Globus pallidus (tissue), 1 donor: ENCODE measurements at regions not wholly inside any gene's neighbourhood (a gene's known extent, or its start where the extent isn't known, plus 50 kb on each side); places are given as distances from the start of the nearest gene placed in this dataset.
"Not testable (repeated sequence)": the region's sequence is repeated elsewhere in the genome, so short reads cannot be mapped to it uniquely, and the experiment has no call there.

Experiments used
- DNase-seq: peaks from one replicate; pipeline ENCODE4 v3.0.0-alpha.2; 2015; ENCODE audit warnings: low spot score

DNA sequence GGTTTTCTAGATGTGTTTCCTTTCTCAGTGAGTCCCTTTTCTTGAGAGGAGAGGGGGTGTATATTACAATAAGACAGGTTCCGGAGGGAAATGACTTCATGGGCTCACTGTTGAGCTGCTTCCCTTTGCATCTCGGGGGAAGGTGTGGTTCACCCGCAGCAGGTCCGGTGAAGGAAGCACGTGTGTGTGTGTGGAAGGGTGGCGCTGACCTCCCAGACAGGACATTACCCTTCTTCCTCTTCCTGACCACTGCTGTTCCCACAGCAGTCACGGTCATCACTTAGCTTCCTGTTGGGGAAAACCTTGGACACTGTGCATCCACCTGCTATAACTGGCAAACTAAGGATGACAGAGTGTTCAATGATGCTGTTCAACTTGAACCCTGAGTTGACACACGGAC, 83.6 kb downstream of the PLEKHG1 start:
- no peak for DNase-seq

DNA sequence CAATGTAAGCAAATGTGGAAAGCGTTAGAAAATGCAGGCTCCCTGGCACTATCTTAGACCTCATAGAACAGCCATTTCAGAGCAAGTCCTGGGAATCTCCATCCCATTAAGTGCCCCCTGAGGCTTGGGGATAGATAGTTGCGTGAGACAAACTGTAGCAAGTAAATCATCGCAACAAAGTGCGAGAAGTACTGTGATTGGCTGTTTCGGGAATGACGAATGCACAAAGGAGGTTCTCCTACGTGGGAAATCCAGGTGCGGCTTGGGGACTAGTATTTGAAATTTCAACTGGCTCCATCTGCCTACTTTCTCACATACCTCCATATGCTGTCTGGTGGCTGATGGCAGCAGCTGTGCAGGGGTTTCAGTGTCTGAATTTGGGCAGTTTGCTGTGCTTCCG, 84.5 kb downstream of the PLEKHG1 start:
- DNase-seq = no peak

DNA sequence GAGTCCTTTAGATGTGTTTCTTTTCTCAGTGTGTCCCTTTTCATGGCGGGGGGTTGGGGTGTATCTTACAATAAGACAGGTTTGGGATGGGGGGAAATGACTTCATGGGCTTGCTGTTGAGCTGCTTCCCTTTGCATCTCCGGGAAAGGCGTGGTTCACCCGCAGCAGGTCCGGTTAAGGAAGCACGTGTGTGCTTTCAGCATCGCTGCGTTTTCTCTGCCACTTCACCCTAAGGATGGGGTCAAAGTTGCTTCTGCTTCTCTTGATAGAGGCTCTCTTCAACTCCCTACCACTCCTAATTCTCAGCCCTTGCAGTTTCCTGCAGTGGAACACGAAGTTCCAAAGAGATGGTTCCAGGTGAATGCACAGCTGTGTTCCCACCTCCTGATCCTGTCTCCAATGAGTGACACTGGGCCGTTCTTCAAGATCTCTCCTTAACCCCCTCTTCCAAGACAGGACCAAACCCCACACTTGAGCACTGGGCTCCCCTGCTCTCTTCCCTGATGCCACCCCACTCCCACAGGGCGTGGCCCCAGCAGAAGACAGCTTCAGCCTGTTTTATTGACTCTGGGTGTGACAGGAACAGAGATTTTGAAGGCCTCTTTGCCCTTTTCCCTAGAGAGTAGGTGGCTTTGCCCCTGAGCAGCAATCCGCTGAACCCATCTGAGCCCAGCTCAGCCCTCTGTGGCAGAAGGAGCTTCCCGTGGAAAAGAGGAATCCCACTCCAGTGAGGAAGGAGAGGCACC, 85.2 kb downstream of the PLEKHG1 start:
- DNase-seq = no peak

DNA sequence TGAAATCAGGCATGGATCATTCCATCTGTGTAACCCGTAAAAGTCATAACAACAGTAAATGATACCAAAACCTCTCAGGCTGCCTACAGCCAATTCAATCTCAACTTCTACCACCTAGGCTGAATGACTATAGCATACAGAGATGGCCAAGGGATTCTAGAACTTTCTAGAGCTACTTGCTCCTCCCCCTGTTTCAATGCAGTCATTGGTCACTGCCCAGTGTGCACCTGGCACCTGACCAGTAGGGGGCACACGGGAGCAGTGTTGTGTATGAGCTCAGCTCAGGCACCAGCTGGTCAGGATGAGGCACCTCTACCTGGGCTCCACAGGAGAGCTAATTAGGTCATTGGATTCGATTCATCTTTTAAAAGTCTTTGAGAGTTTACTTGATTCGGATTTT, 86.2 kb downstream of the PLEKHG1 start:
- DNase-seq = no peak

DNA sequence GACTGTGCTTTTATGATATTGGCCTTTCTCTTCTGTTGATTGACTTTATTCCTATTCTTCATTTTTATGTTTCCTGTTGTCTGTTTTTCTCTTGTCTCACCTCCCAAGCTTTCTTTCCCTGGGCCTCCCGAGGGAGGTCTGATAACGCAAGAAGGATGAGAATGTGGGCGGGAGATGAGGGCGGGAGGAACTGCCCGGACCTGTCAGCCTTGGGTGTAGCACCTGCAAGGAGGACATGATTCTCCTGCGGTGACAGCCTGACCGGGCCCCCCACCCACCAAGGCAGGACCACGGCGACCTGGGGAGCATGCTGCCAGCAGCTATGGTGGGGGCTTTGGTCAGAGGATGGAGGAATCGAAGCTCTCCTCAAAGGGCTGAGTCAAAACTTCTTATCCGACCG, 86.9 kb downstream of the PLEKHG1 start:
- DNase-seq = no peak

DNA sequence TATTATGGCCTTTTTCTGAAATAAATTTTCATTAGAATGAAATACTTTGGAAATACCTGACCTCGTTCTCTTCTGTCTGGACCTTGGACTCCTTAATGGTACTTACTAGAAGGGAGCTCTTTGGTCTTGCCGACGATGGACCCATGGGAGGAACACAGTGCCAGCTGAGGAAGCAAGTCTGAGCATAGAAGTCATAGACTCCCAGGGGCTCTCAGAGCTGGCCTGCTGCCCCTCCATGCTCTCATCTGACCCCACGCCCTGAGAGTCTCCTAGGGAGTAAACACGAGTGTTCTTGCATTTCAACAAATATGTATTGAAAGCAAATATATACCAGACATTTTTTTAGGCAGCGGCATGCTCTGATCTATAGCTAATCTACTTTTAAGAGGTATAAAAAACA, 87.8 kb downstream of the PLEKHG1 start:
- no peak for DNase-seq

DNA sequence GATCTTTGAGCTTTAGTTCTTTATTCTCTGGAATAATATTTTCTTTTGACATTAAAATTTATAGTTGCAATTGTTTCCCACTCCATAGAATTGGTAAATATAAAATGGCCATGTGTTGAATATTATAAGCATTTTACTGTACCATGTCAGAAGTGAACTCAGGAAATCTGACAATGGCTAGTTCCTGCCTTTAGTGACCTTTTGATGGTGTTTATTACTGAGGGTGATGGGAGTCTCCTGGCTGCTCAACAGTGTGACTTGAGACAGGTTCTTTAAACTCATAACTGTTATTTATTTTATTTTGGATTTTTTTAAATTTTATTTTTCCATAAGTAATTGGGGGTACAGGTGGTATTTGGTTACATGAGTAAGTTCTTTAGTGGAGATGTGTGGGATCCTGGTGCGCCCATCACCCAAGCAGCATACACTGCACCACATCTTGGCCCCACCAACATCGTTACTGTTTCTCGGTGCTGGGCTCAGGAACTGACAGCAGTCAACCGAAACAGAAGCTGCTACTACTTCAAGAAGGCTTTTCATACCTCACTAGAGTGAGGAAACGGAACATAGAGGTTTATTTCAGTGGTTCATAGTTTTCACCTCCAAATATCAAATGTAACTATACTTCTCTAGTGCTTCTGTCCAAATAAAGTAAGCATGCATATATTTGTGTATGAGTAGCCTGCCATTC, 90.4 kb downstream of the PLEKHG1 start:
- no peak for DNase-seq

DNA sequence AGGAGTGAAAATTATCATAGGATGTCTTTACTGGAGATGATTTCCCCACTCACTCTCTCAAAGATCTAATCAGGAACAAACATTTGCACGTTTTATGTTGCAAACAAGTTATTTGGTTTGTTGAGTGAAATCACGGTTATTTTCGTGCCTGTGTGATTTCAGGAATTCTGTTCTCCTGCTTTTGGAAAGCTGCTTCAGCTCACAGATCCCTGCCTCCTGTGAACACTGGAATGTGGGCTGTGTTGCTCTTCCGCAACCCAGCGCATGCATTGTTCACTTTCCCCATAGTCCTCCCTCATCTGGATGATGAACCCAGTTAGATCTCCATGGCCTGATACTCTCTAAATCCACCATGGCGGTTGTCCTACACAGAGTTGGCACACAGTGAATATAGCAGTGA, 91.0 kb downstream of the PLEKHG1 start:
- no peak for DNase-seq

DNA sequence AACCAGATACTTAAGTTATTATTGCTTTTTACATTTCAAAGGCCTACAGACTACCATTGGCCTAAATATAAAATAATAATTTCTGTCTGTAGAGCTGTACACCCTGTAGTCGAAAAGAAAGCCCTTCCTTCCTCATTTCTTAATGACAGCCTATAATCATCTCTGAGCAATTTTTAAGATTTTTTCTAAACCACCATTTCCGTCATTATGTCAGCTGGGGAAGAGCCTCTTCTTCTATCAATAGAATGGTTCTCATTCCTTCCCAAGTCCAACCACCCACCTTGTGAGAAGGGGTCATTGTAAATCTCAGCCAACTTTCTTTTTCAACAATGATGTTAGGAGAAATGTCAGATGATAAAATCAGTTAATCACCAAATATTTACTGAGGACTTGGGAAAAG, 91.8 kb downstream of the PLEKHG1 start:
- no peak for DNase-seq

DNA sequence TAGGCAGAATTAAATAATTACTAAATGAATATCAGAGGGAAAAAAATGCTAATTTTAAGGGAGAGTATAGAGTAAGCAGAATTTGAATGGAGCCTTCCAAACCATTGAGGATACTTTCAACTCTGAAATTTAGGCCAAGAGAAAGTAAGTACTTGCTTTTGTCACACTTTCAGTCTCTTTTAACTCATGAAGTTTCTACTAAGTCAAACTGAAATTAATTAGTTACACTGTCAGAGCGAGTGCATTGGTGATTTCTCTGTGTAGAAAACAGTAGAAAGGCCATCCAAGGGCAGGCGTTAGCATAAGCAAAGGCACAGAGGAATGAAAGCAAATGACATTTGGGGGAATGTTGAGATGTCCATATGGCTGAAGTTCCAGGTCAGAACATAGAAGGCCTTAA, 92.9 kb downstream of the PLEKHG1 start:
- no peak for DNase-seq

DNA sequence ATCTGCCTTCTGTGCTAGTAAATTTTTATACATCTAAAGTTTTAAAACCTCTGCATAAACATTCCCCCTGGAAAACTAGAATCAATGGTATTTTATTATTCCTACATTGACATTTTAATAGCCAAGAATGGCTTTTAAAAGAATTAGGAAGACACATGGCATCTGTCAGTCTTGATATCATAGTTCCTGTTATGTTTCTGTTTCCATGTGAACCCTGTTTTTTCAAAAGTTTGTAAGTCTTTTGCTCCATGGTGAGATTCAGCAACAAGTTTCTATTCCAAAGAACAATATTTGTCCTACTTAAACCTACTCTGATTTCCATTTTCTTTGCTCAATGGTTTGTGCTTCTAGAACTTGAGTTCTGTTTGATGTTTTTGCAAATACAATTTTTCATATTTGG, 95.2 kb downstream of the PLEKHG1 start:
- DNase-seq = no peak

DNA sequence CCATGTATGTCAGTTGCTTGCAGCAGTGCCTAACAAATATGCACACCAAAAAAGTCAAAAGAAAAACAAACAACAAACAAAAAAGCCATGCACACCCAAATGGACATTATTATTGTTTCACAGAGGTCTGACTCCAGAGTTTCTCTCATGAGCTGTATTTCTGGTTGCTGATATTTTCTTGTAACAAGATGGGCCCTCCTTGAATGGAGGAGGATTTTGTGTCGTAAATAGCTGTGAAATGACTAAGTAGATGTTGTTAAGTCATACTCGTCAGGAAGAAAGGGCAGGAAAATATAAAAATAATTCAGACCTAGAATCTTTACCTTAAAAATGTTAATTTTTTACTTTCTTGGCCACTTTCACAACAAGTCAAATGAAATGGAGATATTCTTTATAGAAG, 96.0 kb downstream of the PLEKHG1 start:
- DNase-seq = no peak

DNA sequence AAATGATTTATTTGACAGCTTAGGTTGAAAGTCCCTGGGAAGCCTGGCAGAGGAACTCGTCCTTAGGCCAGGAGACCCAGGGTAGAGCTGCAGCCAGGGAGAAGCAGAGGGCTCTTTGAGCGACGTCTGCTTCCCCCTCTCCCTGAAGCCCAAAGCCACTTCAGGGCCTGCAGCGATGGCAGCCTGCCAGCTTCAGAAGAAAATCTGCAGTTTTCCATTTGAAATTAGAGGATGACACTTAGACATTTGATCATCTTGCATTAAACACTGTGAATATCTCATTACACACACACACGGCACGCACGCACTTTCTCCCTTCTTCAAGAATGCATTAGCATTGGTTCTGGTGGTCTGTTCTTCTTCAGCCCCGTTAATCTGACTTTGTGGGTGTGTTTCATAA, 96.5 kb downstream of the PLEKHG1 start:
- DNase-seq = no peak

DNA sequence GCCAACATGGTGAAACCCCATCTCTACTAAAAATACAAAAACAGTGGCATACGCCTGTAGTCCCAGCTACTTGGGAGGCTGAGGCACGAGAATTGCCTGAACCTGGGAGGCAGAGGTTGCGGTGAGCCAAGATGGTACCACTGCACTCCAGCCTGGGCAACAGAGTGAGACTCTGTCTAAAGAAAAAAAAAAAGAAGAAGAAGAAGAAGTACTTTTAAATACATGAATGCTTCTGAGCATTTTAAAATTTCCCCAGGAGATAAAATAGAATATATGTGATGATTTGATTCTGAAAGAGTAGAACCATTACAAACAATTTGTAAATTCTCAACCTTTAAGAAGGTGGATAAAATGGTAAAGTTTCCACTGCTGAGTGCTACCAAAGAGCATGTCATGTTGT, 97.2 kb downstream of the PLEKHG1 start:
- not testable (repeated sequence) for DNase-seq

DNA sequence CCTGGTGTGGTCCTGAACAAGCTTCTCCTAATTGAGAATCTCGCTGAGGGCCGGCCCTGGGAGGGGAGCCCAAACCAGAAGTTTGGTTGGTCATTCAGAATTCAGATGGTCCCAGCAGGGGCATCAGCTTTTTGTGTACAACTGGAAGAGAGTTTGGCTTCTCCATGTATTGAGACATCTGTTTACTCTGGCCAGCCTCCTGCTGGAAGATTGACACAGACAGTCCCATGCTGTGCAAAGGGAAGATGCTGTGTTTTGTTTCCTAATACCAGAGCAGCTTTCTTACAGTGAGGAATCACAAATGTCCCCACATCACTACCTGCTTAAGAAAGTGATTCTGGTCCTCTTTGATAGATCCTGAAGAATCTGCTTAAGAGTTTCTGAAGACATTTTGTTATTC, 97.8 kb downstream of the PLEKHG1 start:
- DNase-seq = no peak

DNA sequence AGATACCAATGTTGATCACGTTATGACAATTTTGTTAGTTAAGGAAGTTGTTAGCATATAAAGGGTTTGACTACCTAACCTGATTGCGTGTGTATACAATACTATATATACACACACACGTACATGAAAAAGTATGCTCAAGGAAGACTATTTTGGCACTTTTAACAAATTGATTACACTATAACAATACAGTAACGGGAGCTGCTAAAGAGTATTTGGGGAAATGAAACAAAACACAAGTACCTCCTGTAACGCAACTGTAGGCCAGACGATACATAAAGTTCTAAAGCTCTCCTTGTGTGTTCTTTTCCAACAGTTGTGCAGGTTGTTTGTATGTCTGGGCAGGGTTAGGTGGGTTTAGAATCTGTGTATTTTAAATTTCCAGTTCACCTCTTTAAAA, 98.7 kb downstream of the PLEKHG1 start:
- no peak for DNase-seq

DNA sequence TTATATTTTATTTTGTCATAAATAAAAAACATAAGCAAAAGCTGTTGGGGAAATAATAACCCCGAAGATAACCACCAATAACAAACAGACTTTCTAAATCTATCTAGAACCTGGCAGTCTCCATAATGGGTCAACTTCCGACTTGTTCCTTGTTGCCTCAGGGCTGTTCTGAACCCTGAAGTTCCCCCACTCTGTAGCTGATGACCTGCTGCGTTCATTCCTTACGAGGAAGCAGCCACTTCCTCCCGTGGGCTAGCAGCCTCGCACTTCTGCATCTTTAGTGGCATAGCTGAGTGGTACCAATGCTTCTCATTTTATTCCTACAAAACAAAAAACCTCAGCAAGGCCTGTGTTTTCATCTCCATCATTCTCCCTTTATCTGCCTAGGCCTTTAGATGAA, 103.0 kb downstream of the PLEKHG1 start:
- DNase-seq = no peak

DNA sequence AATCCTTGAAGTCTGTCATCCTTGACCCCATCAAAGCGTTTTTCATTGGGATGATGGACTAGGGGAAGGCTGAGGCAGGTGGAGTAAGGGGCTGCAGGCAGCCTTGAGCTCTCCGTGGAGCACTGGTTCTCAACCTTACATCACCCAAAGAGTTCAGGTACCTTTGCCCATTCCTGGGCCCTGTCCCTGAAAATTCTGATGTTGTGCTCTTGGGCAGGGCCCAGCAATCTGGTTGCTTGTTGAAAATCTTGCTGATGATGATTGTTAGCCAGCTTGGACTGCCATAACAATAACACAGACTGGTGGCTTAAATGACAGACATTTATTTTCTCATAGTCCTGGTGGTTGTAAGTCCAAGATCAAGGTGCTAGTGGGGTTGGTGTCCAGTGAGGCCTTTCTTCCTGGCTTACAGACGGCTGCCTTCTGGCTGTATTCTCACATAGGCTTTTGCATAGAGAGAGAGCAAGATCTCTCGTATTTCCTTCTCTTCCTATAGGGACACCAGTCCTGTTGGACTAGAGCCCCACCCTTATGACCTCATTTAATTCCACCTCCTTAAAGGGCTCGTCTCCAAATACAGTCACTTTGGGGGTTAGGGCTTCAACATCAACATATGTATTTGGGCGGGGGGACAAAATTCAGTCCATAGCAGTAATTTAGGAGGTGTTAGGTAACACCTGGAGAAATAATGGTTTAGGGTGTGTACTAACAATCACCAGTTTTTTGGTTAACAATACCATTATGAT, 104.9 kb downstream of the PLEKHG1 start:
- DNase-seq = no peak

DNA sequence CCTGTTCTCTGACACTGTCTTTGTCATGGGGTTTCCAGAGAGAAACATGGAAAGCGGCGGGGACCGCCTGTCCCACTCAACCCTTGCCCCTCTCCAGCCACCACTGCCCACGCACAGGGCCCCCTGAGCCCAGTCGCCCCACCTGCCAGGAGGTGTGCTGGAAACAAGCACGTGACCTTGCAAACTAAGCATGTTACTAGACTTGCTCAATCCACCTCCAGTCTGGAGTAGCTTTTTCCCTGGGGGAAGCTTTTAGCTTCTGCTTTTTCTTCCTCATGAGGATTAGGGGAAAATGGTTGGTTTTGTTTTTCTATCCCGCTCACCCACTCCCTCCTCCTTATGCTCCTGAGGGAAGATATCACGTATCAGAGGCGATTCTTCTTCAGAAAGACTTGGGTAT, 105.7 kb downstream of the PLEKHG1 start:
- DNase-seq = no peak

DNA sequence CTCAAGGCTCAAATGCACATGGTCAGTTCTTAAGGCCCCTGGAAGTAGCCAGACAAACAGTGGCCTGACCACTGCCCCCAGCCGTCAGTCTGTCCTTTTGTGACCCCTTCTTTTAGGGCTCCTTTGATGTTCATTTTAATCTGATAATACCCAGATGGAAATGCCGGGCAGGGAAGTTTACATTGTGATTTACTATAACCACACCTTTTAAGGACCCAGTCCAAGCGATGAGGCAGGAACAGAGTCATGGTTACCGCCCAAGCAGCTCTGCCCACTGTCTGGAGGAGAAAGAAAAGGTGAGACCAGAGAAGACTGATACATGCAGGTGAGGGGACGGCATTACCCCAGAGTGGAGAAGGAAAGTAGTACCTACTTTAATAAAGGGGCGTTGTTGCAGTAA, 110.6 kb downstream of the PLEKHG1 start:
- no peak for DNase-seq

DNA sequence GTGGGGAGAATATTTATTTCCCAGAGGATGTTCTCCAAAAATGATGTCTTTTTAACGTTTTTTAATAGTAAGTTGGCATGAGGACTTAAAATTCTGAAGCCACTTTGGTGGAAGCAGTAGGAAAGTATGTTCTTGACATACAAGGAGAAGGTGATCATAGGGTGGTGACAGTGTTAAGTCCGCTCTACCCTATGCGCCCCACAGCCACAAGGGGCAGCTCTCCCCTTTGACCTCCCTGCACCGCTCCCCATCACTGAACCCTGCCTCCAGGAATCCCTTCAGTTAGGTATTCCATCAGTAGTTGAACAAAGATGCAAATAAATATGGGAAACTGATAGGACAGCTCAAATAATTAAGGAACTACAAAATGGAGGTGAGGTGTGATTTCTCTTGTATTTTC, 111.4 kb downstream of the PLEKHG1 start:
- DNase-seq = no peak

DNA sequence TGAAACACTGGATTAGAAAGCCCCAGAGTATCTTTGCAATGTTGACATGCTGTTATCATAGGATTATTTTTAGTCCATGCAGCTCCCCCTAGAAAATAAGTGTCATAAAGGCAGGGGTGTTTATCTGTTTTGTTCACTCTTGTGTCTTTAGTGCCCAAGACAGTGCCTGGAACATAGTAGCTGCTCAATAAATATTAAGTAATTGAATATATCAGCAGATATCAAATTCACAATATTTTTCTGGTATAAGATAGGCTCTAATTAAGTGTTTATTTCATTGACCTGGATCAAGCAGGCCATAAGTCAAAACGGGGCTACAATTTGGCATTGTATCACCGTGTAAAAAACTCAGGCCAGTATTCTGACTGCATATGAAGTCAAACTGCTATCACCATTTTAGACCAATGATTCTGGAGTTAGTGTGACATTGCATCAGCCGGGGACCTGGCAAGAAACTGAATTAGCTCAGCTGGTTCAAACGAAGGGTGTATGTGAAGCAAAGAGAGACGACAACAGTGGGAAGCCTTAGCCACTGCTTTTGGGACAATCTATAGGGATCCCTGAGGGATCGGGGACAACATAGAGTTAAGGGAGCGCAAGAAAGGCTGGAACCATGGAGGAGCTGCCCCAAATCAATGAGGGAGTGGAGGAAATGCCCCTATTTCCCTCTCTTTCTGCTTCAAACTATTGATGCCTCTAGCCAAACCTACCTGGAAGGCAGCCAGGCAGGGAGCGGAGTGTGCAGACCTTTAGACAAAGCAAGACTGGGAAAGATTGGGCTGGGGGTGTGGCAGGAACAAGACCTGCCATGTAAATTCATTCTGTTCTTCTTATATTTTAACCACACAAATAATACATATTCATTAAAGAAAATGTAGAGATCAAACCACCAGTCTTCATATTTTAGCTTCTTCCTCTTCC, 112.2 kb downstream of the PLEKHG1 start:
- no peak for DNase-seq
